Endothelial cell of umbilical vein (primary cell): ENCODE measurements at regions not wholly inside any gene's neighbourhood (a gene's known extent, or its start where the extent isn't known, plus 50 kb on each side); places are given as distances from the start of the nearest gene placed in this dataset.

Source experiments
- CTCF ChIP-seq, 2 donors: IDR thresholded peaks; 1 replicate in 1 of 2; 2 replicates in 1 of 2; pipeline ENCODE4 v1.5.1; 2011; ENCODE audit warnings: low read length in 2 of 2, mild to moderate bottlenecking in 2 of 2, moderate library complexity in 2 of 2, control low read depth in 1 of 2, inconsistent platforms in 1 of 2, low read depth in 1 of 2; ENCODE audit not compliant: insufficient read depth in 1 of 2; ENCODE audit errors: extremely low read depth in 1 of 2
- EZH2 ChIP-seq: IDR thresholded peaks from 2 replicates; pipeline ENCODE4 v1.6.1; 2012; ENCODE audit warnings: borderline replicate concordance, low read depth, mild to moderate bottlenecking, moderate library complexity, low read length, inconsistent platforms; ENCODE audit not compliant: severe bottlenecking
- POLR2AphosphoS5 ChIP-seq: IDR thresholded peaks from 2 replicates; pipeline ENCODE4 v1.6.1; 2012; ENCODE audit warnings: low read depth, mild to moderate bottlenecking, control low read depth, low read length, moderate library complexity; ENCODE audit not compliant: insufficient read depth

DNA sequence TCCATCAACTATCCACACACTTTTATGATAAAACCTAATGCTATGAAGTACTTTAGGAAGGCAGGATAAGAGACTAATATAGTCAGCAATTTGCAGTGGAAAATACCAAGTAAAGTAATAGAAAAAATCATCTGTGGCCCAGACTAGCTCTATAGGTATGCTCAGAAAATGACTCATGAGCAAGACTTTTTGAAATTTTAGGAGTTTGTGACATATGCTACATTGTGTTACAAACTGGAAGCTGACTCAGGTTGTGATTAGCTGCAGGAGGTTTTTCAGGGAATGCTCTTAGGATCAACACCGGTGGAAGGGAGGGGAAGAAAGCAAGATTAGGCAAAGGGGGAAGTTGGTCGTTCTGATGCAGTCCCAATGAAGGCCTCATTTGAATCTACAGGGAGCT lies 56.1 kb downstream of the FEZF1 start:
- TF ChIP-seq POLR2AphosphoS5 (no peak), EZH2 (no peak), CTCF (IDR thresholded peaks at IDR 0.05; ENCODE audit: extremely low read depth in 1 of 2, insufficient read depth in 1 of 2, low read depth in 1 of 2, low read length in 2 of 2) (no peak)
